GM19372 (cell line): ENCODE measurements at regions not wholly inside any gene's neighbourhood (a gene's known extent, or its start where the extent isn't known, plus 50 kb on each side); places are given as distances from the start of the nearest gene placed in this dataset.

Experiments
- ATAC-seq: cut with Tn5 transposase; IDR thresholded peaks from one replicate; pipeline ENCODE4 v1.9.1; 2021; ENCODE audit warnings: mild to moderate bottlenecking, low read depth, moderate library complexity; ENCODE audit not compliant: unreplicated experiment

GRCh38 chr9:88809355-88810161 is 181.7 kb upstream of the S1PR3 start:
- ATAC-seq = no peak

- no peak for ATAC-seq
Measured at GRCh38 chr9:88810826-88811225, 180.4 kb upstream of the S1PR3 start.

- no peak for ATAC-seq
Measured at GRCh38 chr9:88811511-88811910, 179.8 kb upstream of the S1PR3 start.

GRCh38 chr9:88812938-88813637 is 178.2 kb upstream of the S1PR3 start:
- no peak for ATAC-seq

GRCh38 chr9:88813638-88814209 is 177.5 kb upstream of the S1PR3 start:
- no peak for ATAC-seq

GRCh38 chr9:88814577-88814976 is 176.7 kb upstream of the S1PR3 start:
- ATAC-seq = no peak

- ATAC-seq = no peak
Measured at GRCh38 chr9:88816141-88816540, 175.1 kb upstream of the S1PR3 start.

- no peak for ATAC-seq
Measured at GRCh38 chr9:88816591-88816990, 174.7 kb upstream of the S1PR3 start.

GRCh38 chr9:88817628-88818027 is 173.6 kb upstream of the S1PR3 start:
- ATAC-seq = no peak

GRCh38 chr9:88818495-88819201 is 172.6 kb upstream of the S1PR3 start:
- ATAC-seq = no peak

GRCh38 chr9:88819476-88819875 is 171.8 kb upstream of the S1PR3 start:
- no peak for ATAC-seq

GRCh38 chr9:88820055-88820454 is 171.2 kb upstream of the S1PR3 start:
- ATAC-seq = no peak

GRCh38 chr9:88821033-88821745 is 170.1 kb upstream of the S1PR3 start:
- no peak for ATAC-seq

- no peak for ATAC-seq
Measured at GRCh38 chr9:88821746-88822106, 169.5 kb upstream of the S1PR3 start.

- no peak for ATAC-seq
Measured at GRCh38 chr9:88824711-88825110, 166.6 kb upstream of the S1PR3 start.

GRCh38 chr9:88826181-88826580 is 165.1 kb upstream of the S1PR3 start:
- ATAC-seq = no peak

GRCh38 chr9:88826771-88827181 is 164.5 kb upstream of the S1PR3 start:
- no peak for ATAC-seq

GRCh38 chr9:88828018-88828417 is 163.2 kb upstream of the S1PR3 start:
- ATAC-seq = no peak

GRCh38 chr9:88828492-88828974 is 162.7 kb upstream of the S1PR3 start:
- ATAC-seq = no peak

- no peak for ATAC-seq
Measured at GRCh38 chr9:88829276-88829675, 162.0 kb upstream of the S1PR3 start.
